HepG2 (cell line): ENCODE measurements at regions not wholly inside any gene's neighbourhood (a gene's known extent, or its start where the extent isn't known, plus 50 kb on each side); places are given as distances from the start of the nearest gene placed in this dataset.

Experiments used
- MYC ChIP-seq: sonication (generic); formaldehyde crosslinking; IDR thresholded peaks from 2 replicates; pipeline ENCODE4 v1.9.0; 2021; ENCODE audit warnings: missing genetic modification reagents, borderline replicate concordance
- POLR2A ChIP-seq, 2 experiments: IDR thresholded peaks; 2 replicates each; pipeline ENCODE4 v1.6.1; 2011; ENCODE audit warnings: low read depth in 2 of 2, low read length in 2 of 2, mild to moderate bottlenecking in 1 of 2, moderate library complexity in 1 of 2; ENCODE audit not compliant: insufficient read depth in 1 of 2
- POLR2AphosphoS5 ChIP-seq: IDR thresholded peaks from 2 replicates; pipeline ENCODE4 v1.6.1; 2012; ENCODE audit warnings: low read depth, low read length
- ZNF773 ChIP-seq: sonication (generic); formaldehyde crosslinking; IDR thresholded peaks from 2 replicates; pipeline ENCODE4 v1.4.0; 2020; ENCODE audit warnings: missing genetic modification reagents, borderline replicate concordance
- TF ChIP-seq, protein P1 (sequence below): sonication (generic); formaldehyde crosslinking; IDR thresholded peaks from 2 replicates; pipeline ENCODE4 v1.4.0; 2020; ENCODE audit warnings: missing genetic modification reagents, borderline replicate concordance
- TF ChIP-seq, protein P2 (sequence below): fragments of 450-650 bp; IDR thresholded peaks from 2 replicates; pipeline ENCODE4 v1.6.1; 2017; ENCODE audit warnings: mild to moderate bottlenecking

DNA sequence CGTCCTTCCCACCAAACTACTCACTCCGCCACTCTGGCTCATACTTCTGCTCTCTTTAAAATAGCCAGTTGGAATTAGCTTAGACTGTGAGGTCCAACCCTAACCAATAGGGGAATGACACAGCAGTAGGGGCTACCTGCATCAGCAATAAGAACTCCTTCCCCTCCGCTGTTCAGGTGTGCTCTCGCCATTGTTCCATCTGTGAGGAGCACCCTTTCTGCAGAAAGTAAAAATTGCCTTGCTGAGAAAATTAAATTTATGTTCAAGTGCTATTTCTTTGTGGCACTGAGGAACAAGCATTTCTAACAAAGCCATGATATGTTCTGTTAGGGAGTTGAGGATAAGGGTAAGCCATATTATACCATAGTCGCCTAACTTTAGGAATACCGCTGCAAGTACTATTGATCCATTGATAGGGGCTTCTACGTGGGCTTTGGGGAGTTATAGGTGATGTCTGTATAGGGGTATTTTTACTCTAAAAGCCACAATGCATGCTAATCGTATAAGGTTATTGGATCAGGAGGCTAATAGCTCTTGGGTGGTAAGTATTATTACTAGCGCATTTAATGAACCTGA lies 1269.5 kb downstream of the TYW1 start:
- TF ChIP-seq, protein P1, sequence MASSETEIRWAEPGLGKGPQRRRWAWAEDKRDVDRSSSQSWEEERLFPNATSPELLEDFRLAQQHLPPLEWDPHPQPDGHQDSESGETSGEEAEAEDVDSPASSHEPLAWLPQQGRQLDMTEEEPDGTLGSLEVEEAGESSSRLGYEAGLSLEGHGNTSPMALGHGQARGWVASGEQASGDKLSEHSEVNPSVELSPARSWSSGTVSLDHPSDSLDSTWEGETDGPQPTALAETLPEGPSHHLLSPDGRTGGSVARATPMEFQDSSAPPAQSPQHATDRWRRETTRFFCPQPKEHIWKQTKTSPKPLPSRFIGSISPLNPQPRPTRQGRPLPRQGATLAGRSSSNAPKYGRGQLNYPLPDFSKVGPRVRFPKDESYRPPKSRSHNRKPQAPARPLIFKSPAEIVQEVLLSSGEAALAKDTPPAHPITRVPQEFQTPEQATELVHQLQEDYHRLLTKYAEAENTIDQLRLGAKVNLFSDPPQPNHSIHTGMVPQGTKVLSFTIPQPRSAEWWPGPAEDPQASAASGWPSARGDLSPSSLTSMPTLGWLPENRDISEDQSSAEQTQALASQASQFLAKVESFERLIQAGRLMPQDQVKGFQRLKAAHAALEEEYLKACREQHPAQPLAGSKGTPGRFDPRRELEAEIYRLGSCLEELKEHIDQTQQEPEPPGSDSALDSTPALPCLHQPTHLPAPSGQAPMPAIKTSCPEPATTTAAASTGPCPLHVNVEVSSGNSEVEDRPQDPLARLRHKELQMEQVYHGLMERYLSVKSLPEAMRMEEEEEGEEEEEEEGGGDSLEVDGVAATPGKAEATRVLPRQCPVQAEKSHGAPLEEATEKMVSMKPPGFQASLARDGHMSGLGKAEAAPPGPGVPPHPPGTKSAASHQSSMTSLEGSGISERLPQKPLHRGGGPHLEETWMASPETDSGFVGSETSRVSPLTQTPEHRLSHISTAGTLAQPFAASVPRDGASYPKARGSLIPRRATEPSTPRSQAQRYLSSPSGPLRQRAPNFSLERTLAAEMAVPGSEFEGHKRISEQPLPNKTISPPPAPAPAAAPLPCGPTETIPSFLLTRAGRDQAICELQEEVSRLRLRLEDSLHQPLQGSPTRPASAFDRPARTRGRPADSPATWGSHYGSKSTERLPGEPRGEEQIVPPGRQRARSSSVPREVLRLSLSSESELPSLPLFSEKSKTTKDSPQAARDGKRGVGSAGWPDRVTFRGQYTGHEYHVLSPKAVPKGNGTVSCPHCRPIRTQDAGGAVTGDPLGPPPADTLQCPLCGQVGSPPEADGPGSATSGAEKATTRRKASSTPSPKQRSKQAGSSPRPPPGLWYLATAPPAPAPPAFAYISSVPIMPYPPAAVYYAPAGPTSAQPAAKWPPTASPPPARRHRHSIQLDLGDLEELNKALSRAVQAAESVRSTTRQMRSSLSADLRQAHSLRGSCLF (CRISPR knock-in tag): no peak
- TF ChIP-seq ZNF773 (CRISPR knock-in tag) (no peak), POLR2AphosphoS5 (no peak), POLR2A (IDR thresholded peaks at IDR 0.05; ENCODE audit: insufficient read depth in 1 of 2, low read depth in 2 of 2, low read length in 2 of 2) (no peak), MYC (CRISPR knock-in tag) (no peak)
- TF ChIP-seq, protein P2, sequence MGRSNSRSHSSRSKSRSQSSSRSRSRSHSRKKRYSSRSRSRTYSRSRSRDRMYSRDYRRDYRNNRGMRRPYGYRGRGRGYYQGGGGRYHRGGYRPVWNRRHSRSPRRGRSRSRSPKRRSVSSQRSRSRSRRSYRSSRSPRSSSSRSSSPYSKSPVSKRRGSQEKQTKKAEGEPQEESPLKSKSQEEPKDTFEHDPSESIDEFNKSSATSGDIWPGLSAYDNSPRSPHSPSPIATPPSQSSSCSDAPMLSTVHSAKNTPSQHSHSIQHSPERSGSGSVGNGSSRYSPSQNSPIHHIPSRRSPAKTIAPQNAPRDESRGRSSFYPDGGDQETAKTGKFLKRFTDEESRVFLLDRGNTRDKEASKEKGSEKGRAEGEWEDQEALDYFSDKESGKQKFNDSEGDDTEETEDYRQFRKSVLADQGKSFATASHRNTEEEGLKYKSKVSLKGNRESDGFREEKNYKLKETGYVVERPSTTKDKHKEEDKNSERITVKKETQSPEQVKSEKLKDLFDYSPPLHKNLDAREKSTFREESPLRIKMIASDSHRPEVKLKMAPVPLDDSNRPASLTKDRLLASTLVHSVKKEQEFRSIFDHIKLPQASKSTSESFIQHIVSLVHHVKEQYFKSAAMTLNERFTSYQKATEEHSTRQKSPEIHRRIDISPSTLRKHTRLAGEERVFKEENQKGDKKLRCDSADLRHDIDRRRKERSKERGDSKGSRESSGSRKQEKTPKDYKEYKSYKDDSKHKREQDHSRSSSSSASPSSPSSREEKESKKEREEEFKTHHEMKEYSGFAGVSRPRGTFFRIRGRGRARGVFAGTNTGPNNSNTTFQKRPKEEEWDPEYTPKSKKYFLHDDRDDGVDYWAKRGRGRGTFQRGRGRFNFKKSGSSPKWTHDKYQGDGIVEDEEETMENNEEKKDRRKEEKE: no peak
